Kidney epithelial cell (primary cell): ENCODE measurements at regions not wholly inside any gene's neighbourhood (a gene's known extent, or its start where the extent isn't known, plus 50 kb on each side); places are given as distances from the start of the nearest gene placed in this dataset.

Experiments
- DNase-seq: peaks from one replicate; pipeline ENCODE4 v3.0.0-alpha.2; 2010; ENCODE audit warnings: low read depth
- H3K27me3 ChIP-seq: 2 replicates; pipeline ENCODE4 v1.6.0; 2011; ENCODE audit warnings: low read length; ENCODE audit not compliant: control insufficient read depth, insufficient read depth
- H3K36me3 ChIP-seq: 2 replicates; pipeline ENCODE4 v1.5.1; 2011; ENCODE audit warnings: low read length; ENCODE audit not compliant: control insufficient read depth, insufficient read depth
- H3K4me3 ChIP-seq: 2 replicates; pipeline ENCODE4 v1.5.1; 2011; ENCODE audit warnings: low read depth, mild to moderate bottlenecking, control low read depth, low read length
- CTCF ChIP-seq: IDR thresholded peaks from 2 replicates; pipeline ENCODE4 v1.5.1; 2011; ENCODE audit warnings: mild to moderate bottlenecking, moderate library complexity, low read length, control low read depth, inconsistent platforms; ENCODE audit not compliant: insufficient read depth, poor library complexity, severe bottlenecking

DNA sequence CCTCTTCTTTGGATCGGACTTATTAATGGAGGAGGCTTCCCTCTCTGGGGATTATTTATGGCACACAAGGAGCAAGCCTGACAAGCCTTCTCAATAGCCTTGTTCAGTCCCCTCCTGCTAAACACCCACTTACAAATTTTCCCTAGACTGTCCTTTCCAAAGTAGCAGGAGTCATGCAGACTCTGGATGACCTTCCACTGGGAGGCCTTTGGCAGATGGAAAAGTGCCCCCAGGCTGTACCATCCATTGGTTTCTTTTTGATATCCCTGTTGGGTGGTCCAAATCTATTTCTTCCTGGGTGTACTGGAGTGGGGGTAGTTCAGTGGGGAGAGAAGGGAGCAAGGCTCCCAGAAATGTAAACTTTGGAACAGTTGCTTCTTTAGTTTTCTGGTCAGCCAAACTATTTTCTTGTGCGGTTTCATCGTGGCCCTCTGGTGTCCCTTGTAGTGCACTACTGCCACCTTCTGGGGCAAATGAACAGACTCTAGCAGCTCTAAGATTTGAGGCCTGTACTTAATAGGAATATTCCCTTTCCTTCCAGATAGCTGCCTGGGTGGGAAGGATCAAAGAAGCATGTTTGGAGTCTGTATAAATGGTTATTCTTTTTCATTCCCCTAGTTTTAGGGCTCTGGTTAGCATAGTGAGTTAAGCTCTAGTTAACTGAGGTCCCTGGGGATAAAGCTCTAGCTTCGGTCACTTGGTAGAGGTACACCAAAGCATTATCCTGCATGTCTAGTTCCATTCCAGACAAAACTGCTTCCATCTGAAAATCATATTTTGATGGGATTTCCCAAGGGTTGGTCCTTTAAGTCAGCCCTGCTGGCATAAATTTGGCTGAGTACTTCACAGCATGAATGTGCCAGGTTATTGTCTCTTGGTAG is 409.5 kb downstream of the SLC6A15 start:
- no peaks in the 10 kb centered on the region for H3K27me3 ChIP-seq
- peak; percentile 68 for TF ChIP-seq CTCF
- peak; percentile 7 for DNase-seq
- H3K4me3 ChIP-seq, result no peak overlapping the region
- H3K36me3 ChIP-seq, result no peaks in the 10 kb centered on the region

DNA sequence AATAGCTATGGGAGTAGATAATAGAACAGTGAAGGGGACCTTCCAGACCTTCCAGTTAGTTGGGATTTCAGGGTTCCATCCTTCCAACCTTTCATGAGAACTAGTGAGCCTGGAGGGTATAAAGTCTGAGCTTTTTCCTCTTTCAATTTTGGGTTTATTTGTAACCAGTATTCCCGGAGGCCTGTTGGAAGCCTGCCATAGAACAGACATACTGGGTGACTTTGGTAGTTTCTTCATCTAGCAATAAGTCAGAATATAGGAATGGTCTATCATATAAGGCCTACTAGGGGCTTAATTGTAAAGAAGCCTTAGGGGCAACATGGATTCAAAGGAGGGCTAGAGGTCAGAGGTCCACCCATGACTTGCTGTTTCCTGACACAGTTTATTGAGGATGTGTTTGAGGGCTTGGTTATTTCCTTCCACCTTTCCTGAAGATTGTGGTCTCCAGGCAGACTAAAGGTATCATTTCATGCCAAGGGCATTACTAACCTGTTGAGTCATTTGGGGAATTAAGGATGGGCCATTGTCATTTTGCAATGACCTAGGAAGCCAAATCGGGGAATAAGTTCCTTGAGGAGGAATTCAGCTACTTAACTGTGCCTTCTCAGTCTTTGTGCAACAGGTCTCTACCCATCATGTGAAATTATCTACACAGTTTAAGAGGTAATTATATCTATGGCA is 410.3 kb downstream of the SLC6A15 start:
- Histone ChIP-seq H3K27me3 (no peaks in the 10 kb centered on the region), H3K4me3 (no peak overlapping the region), H3K36me3 (no peaks in the 10 kb centered on the region)
- no peak for DNase-seq
- no peak for TF ChIP-seq CTCF

DNA sequence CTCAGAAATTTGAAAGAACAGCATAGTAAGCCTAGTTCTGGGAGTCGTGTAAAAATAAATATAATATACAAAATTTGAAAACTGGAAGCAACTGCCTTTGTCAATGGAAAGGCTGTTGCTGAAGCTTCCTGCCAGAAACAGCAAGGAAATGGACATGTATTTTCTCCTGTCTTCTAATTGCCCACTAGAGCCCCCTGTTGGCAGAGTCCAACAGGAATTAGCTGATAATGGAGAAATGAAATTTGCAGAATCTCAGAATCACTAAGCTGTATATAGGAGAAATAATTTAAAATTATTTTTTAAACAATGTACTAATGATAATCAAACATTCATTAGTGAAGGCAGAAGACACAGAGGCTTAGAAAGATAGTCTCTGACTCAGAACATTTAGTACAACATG is 414.8 kb downstream of the SLC6A15 start:
- Histone ChIP-seq H3K27me3 (no peaks in the 10 kb centered on the region), H3K4me3 (no peak overlapping the region), H3K36me3 (no peaks in the 10 kb centered on the region)
- no peak for DNase-seq
- TF ChIP-seq CTCF, result peak; percentile 17

GRCh38 chr12:84495711-84496110 is 416.9 kb downstream of the SLC6A15 start:
- Histone ChIP-seq H3K4me3 (no peak overlapping the region), H3K36me3 (no peaks in the 10 kb centered on the region), H3K27me3 (no peaks in the 10 kb centered on the region)
- TF ChIP-seq CTCF, result no peak
- no peak for DNase-seq

DNA sequence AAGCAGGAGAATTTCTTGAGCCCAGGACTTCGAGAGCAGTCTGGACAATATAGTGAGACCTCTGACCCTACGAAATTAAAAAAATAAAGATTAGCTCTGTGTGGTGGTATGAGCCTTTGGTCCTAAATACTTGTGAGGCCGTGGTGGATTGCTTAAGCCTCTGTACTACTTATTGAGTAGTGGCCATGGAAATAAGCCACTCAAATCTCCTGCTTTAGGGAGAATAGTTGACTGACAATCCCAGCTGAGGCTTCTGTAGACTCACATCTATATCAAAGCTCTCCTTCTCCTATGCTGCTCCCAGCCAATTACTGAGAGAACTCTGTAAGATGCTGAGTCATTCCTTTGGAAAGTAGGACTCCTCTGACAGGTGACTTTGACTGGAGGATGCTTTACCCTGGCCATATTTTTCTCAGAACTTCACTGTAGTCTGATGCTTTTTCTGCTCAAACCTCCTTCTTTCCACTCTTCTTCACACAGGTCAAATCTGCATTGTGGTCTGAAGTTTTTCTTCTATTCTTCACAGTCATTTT is 420.2 kb downstream of the SLC6A15 start:
- TF ChIP-seq CTCF, result no peak
- Histone ChIP-seq H3K36me3 (no peaks in the 10 kb centered on the region), H3K27me3 (no peaks in the 10 kb centered on the region), H3K4me3 (no peak overlapping the region)
- no peak for DNase-seq
